OCI-LY7 (cell line): ENCODE measurements at regions not wholly inside any gene's neighbourhood (a gene's known extent, or its start where the extent isn't known, plus 50 kb on each side); places are given as distances from the start of the nearest gene placed in this dataset.

Experiments used
- BruUV-seq: library from RNA; stranded (reverse); fragments of 400-500 nt; replicated peaks from 2 replicates; lab custom pipeline; 2021; lab: Mats Ljungman, UMichigan
- CTCF ChIA-PET: fragments of 300-600 bp; sonication (Branson Sonifier 250); formaldehyde crosslinking; loops from one replicate; lab custom pipeline; 2022; ENCODE audit warnings: antibody characterized with exemption; ENCODE audit not compliant: unreplicated experiment; lab: Charles Lee
- POLR2A ChIA-PET: fragments of 300-600 bp; sonication (Branson Sonifier 250); formaldehyde crosslinking; loops from one replicate; lab custom pipeline; 2022; ENCODE audit warnings: antibody characterized with exemption; lab: Charles Lee
- DNase-seq: peaks from one replicate; pipeline ENCODE4 v3.0.0-alpha.2; 2015; ENCODE audit warnings: low spot score
- H2AFZ ChIP-seq: fragments of 200-600 bp; sonication (generic), shearing (Covaris generic); 2 replicates; pipeline ENCODE4 v1.6.1; 2014; ENCODE audit warnings: mild to moderate bottlenecking, antibody characterized with exemption, low read length, moderate library complexity
- H3K27ac ChIP-seq: fragments of 200-600 bp; sonication (generic); 2 replicates; pipeline ENCODE4 v1.5.1; 2014; ENCODE audit warnings: mixed run types, low read depth, mild to moderate bottlenecking, moderate library complexity, low read length, inconsistent platforms; ENCODE audit not compliant: poor library complexity, severe bottlenecking
- H3K36me3 ChIP-seq: fragments of 200-600 bp; sonication (generic); 2 replicates; pipeline ENCODE4 v1.6.1; 2014; ENCODE audit warnings: mild to moderate bottlenecking, antibody characterized with exemption, low read length, moderate library complexity, mixed read lengths; ENCODE audit not compliant: insufficient read depth
- H3K4me1 ChIP-seq: fragments of 200-600 bp; sonication (generic); 2 replicates; pipeline ENCODE4 v1.5.1; 2014; ENCODE audit warnings: mild to moderate bottlenecking, low read length; ENCODE audit not compliant: insufficient read depth, poor library complexity, severe bottlenecking
- H3K4me2 ChIP-seq: fragments of 200-600 bp; sonication (generic); 2 replicates; pipeline ENCODE4 v1.6.1; 2014; ENCODE audit warnings: mild to moderate bottlenecking, low read length
- H3K4me3 ChIP-seq: fragments of 200-600 bp; sonication (generic); 2 replicates; pipeline ENCODE4 v1.5.1; 2014; ENCODE audit warnings: mild to moderate bottlenecking, low read depth, low read length; ENCODE audit not compliant: poor library complexity, severe bottlenecking
- H3K79me2 ChIP-seq: fragments of 200-600 bp; sonication (generic); 2 replicates; pipeline ENCODE4 v1.6.1; 2016; ENCODE audit warnings: low read depth, mild to moderate bottlenecking, low read length, moderate library complexity, mixed read lengths; ENCODE audit not compliant: insufficient read depth
- H3K9me2 ChIP-seq: fragments of 200-600 bp; sonication (generic); 2 replicates; pipeline ENCODE4 v1.6.1; 2016; ENCODE audit warnings: mild to moderate bottlenecking, low read length, mixed read lengths; ENCODE audit not compliant: insufficient read depth
- H3K9me3 ChIP-seq: fragments of 200-600 bp; sonication (generic); 2 replicates; pipeline ENCODE4 v1.6.1; 2014; ENCODE audit warnings: mild to moderate bottlenecking, mixed run types, low read length, mixed read lengths
- H4K20me1 ChIP-seq: fragments of 200-600 bp; sonication (generic); 2 replicates; pipeline ENCODE4 v1.6.1; 2014; ENCODE audit warnings: mild to moderate bottlenecking, antibody characterized with exemption, low read length, moderate library complexity, mixed read lengths; ENCODE audit not compliant: insufficient read depth
- CTCF ChIP-seq: fragments of 200-600 bp; sonication (generic); conservative IDR thresholded peaks from 2 replicates; pipeline ENCODE4 v1.5.1; 2014; ENCODE audit warnings: mild to moderate bottlenecking, antibody characterized with exemption, low read length, moderate library complexity, mixed read lengths
- EZH2phosphoT487 ChIP-seq: fragments of 200-600 bp; sonication (generic); IDR thresholded peaks from 2 replicates; pipeline ENCODE4 v1.6.1; 2018; ENCODE audit warnings: low read depth, borderline replicate concordance, mild to moderate bottlenecking, mixed run types, antibody characterized with exemption, low read length, moderate library complexity, mixed read lengths
- intact Hi-C: fragments of 100-400 bp; cut with micrococcal nuclease; formaldehyde crosslinking; loops from one replicate; pipeline ENCODE4 v1.10.0; 2022; ENCODE audit not compliant: unreplicated experiment

- Histone ChIP-seq H3K4me1 (no peaks in the 10 kb centered on the region), H3K27ac (no peak overlapping the region), H3K9me3 (no peaks in the 10 kb centered on the region), H2AFZ (no peak overlapping the region), H3K36me3 (no peaks in the 10 kb centered on the region), H3K4me3 (no peak overlapping the region), H3K9me2 (no peaks in the 10 kb centered on the region), H3K4me2 (no peak overlapping the region), H3K79me2 (no peaks in the 10 kb centered on the region), H4K20me1 (no peaks in the 10 kb centered on the region)
- intact Hi-C loops, result no loop called here
- no peak for DNase-seq
- POLR2A ChIA-PET, result interaction anchor here (0.9 kb wide), 1 partner anchor 9 kb away, joined by 3 read pairs; no protein-coding TSS in a partner anchor
- BruUV-seq, result no TSS peak
- CTCF ChIA-PET, result no interaction called here
- TF ChIP-seq CTCF, result no peak
- no peak for TF ChIP-seq EZH2phosphoT487
These were observed 103.1 kb upstream of the TSLP start for GRCh38 chr5:110968246-110969005.

DNA sequence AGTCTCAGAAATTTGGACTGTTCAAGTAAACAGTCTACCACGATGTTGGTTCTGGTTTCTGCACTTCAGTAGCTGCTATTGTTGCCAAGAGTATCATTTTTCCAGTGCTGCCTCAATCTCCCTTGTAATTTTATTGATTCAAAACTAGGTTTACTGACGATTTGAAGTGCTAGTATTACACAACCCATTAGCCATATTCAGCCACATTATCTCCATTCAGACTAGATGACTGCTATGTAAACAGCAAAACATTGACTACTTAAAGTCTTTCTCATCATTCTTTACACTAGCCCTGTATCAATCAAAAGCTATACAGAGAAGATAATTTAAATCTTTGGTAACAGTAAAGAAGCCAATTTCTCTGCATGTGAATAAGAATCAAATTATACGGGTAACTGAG lies 102.0 kb upstream of the TSLP start:
- intact Hi-C loops, result no loop called here
- TF ChIP-seq EZH2phosphoT487, result no peak
- no peak for TF ChIP-seq CTCF
- Histone ChIP-seq H2AFZ (no peak overlapping the region), H3K27ac (no peak overlapping the region), H3K9me2 (no peaks in the 10 kb centered on the region), H3K4me1 (no peaks in the 10 kb centered on the region), H3K9me3 (no peaks in the 10 kb centered on the region), H4K20me1 (no peaks in the 10 kb centered on the region), H3K36me3 (no peaks in the 10 kb centered on the region), H3K4me2 (no peak overlapping the region), H3K4me3 (no peak overlapping the region), H3K79me2 (no peaks in the 10 kb centered on the region)
- no peak for DNase-seq
- POLR2A ChIA-PET, result interaction anchor here (0.9 kb wide), 1 partner anchor 8 kb away, joined by 3 read pairs; no protein-coding TSS in a partner anchor
- CTCF ChIA-PET, result no interaction called here
- no TSS peak for BruUV-seq

DNA sequence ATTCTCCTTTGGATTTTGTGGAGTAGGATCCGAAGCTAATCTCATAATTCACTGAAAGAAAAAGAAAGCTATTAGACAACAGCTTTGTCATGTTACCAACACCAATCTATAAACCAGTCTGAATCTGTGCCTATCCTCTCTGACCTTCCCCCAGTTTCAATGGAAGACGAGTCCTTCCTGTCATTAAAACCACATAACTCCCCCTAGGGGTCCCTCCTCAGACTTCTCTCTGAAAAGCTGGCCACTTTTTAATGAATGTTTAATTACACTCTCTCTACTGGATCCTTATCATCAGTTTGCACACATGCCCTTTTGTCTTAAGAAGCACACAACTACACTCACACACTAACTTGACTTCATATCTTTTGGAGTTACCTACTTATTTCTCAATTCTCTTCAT lies 98.0 kb upstream of the TSLP start:
- Histone ChIP-seq H3K27ac (no peak overlapping the region), H4K20me1 (no peaks in the 10 kb centered on the region), H3K4me2 (no peak overlapping the region), H3K4me1 (no peaks in the 10 kb centered on the region), H3K4me3 (no peak overlapping the region), H3K9me3 (no peaks in the 10 kb centered on the region), H2AFZ (no peak overlapping the region), H3K9me2 (no peaks in the 10 kb centered on the region), H3K79me2 (no peaks in the 10 kb centered on the region), H3K36me3 (no peaks in the 10 kb centered on the region)
- intact Hi-C loops, result no loop called here
- BruUV-seq, result no TSS peak
- POLR2A ChIA-PET, result interaction anchor here (0.6 to 2.0 kb wide), 4 partner anchors 9 to 440 kb away, joined by 3 to 5 read pairs (median 3); no protein-coding TSS in a partner anchor
- CTCF ChIA-PET, result no interaction called here
- no peak for TF ChIP-seq EZH2phosphoT487
- no peak for TF ChIP-seq CTCF
- DNase-seq, result no peak
